Esophagus squamous epithelium (tissue), 5 donors: ENCODE measurements at regions not wholly inside any gene's neighbourhood (a gene's known extent, or its start where the extent isn't known, plus 50 kb on each side); places are given as distances from the start of the nearest gene placed in this dataset.

Experiments used
- DNase-seq: peaks from one replicate; lab custom pipeline; 2025; lab: John Stamatoyannopoulos, UW
- H3K27ac ChIP-seq, 4 donors: fragments of 200-600 bp; sonication (generic); one replicate each; pipeline ENCODE4 v1.5.1; 2016 to 2019; ENCODE audit warnings: mild to moderate bottlenecking in 1 of 4
- H3K27me3 ChIP-seq, 4 donors: fragments of 200-600 bp; sonication (generic); 1 replicate in 3 of 4; 2 replicates in 1 of 4; pipeline versions ENCODE4 v1.5.1 to v1.6.0; 2017 to 2021; ENCODE audit warnings: antibody characterized with exemption in 1 of 4
- H3K36me3 ChIP-seq, 3 donors: fragments of 200-600 bp; sonication (generic); one replicate each; pipeline ENCODE4 v1.5.1; 2016 to 2019
- H3K4me1 ChIP-seq, 3 donors: fragments of 200-600 bp; sonication (generic); one replicate each; pipeline ENCODE4 v1.5.1; 2017 to 2019
- H3K4me3 ChIP-seq, 4 donors: fragments of 200-600 bp; sonication (generic); 1 replicate in 3 of 4; 2 replicates in 1 of 4; pipeline ENCODE4 v1.5.1; 2016 to 2019; ENCODE audit warnings: mild to moderate bottlenecking in 2 of 4, moderate library complexity in 1 of 4
- H3K9me3 ChIP-seq, 3 donors: fragments of 200-600 bp; sonication (generic); one replicate each; pipeline ENCODE4 v1.5.1; 2016 to 2019
- CTCF ChIP-seq, 6 experiments: fragments of 450-650 bp in 4 of 6; fragments of 200-600 bp in 2 of 6; sonication (generic) in 2 of 6; IDR thresholded peaks; one replicate each; pipeline ENCODE4 v1.5.1; 2016 to 2019; ENCODE audit warnings: antibody characterized with exemption in 6 of 6, mild to moderate bottlenecking in 4 of 6, moderate library complexity in 4 of 6
- POLR2A ChIP-seq, 4 donors: fragments of 450-650 bp; IDR thresholded peaks; one replicate each; pipeline ENCODE4 v1.6.1; 2017; ENCODE audit warnings: antibody characterized with exemption in 4 of 4, mild to moderate bottlenecking in 4 of 4, moderate library complexity in 3 of 4
- WGBS, 2 donors: methylation state at CpG; one replicate each; pipeline ENCODE4 v1.1.5; 2018; 5-methylcytosine and 5-hydroxymethylcytosine counted together
- intact Hi-C: fragments of 100-400 bp; cut with DNase I; formaldehyde crosslinking; loops from one replicate; pipeline ENCODE4 v1.15.0; 2022
- donor health status: DM: yes; HTN: yes; CAD: no.

- intact Hi-C loops: no loop called here
- DNase-seq: no peak
- H3K9me3 ChIP-seq: no peaks in the 10 kb centered on the region
- no peak for TF ChIP-seq POLR2A (IDR thresholded peaks at IDR 0.05)
- no peak for TF ChIP-seq CTCF (IDR thresholded peaks at IDR 0.05)
- 72 to 77% methylated on average over 3 of the region's 3 CpGs for WGBS, 2 donors
- no peak overlapping the region for H3K4me3 ChIP-seq
- H3K36me3 ChIP-seq: no peaks in the 10 kb centered on the region
- H3K4me1 ChIP-seq: no peaks in the 10 kb centered on the region
- no peak overlapping the region for H3K27ac ChIP-seq
- H3K27me3 ChIP-seq: no peaks in the 10 kb centered on the region
Observed at GRCh38 chr15:56844471-56844870, 74.0 kb upstream of the TCF12 start.

- Histone ChIP-seq H3K27me3 (no peaks in the 10 kb centered on the region), H3K4me1 (peaks cover 0 to 14% (median 0%) of the 10 kb centered on the region in 3 donors), H3K4me3 (no peak overlapping the region), H3K36me3 (no peaks in the 10 kb centered on the region), H3K27ac (no peak overlapping the region), H3K9me3 (no peaks in the 10 kb centered on the region)
- intact Hi-C loops: no loop called here
- TF ChIP-seq POLR2A (IDR thresholded peaks at IDR 0.05): no peak
- no peak for TF ChIP-seq CTCF (IDR thresholded peaks at IDR 0.05)
- DNase-seq: no peak
Observed at GRCh38 chr15:56839641-56840040, 78.8 kb upstream of the TCF12 start.

GRCh38 chr15:56839099-56839498, 79.3 kb upstream of the TCF12 start:
- intact Hi-C loops: no loop called here
- no peaks in the 10 kb centered on the region for H3K36me3 ChIP-seq
- no peak overlapping the region for H3K27ac ChIP-seq
- H3K4me3 ChIP-seq: no peak overlapping the region
- no peaks in the 10 kb centered on the region for H3K27me3 ChIP-seq
- no peak for DNase-seq
- TF ChIP-seq POLR2A (IDR thresholded peaks at IDR 0.05): no peak
- TF ChIP-seq CTCF (IDR thresholded peaks at IDR 0.05): no peak
- peaks cover 0 to 14% (median 0%) of the 10 kb centered on the region in 3 donors for H3K4me1 ChIP-seq
- 61 to 73% methylated on average over 5 of the region's 5 CpGs for WGBS, 2 donors
- H3K9me3 ChIP-seq: no peaks in the 10 kb centered on the region

- TF ChIP-seq CTCF (IDR thresholded peaks at IDR 0.05) (no peak), POLR2A (IDR thresholded peaks at IDR 0.05) (no peak)
- DNase-seq: no peak
Observed at GRCh38 chr15:56838085-56838484, 80.4 kb upstream of the TCF12 start.

GRCh38 chr15:56837273-56837672, 81.2 kb upstream of the TCF12 start:
- Histone ChIP-seq H3K4me1 (peaks cover 0 to 26% (median 4%) of the 10 kb centered on the region in 3 donors), H3K4me3 (no peak overlapping the region), H3K27me3 (no peaks in the 10 kb centered on the region), H3K36me3 (no peaks in the 10 kb centered on the region), H3K27ac (no peak overlapping the region), H3K9me3 (no peaks in the 10 kb centered on the region)
- WGBS, 2 donors: 74% methylated on average over 1 of the region's 1 CpG
- TF ChIP-seq POLR2A (IDR thresholded peaks at IDR 0.05) (no peak), CTCF (IDR thresholded peaks at IDR 0.05) (no peak)
- intact Hi-C loops: no loop called here
- DNase-seq: no peak

More at GRCh38 chr15:56838085-56838484, 80.4 kb upstream of the TCF12 start:
- no peak overlapping the region for H3K27ac ChIP-seq
- intact Hi-C loops: no loop called here
- H3K4me3 ChIP-seq: no peak overlapping the region
- peaks cover 0 to 18% (median 0%) of the 10 kb centered on the region in 3 donors for H3K4me1 ChIP-seq
- H3K9me3 ChIP-seq: no peaks in the 10 kb centered on the region
- no peaks in the 10 kb centered on the region for H3K36me3 ChIP-seq
- WGBS, 2 donors: 94 to 98% methylated on average over 4 of the region's 4 CpGs
- H3K27me3 ChIP-seq: no peaks in the 10 kb centered on the region
